ACHN (cell line): ENCODE measurements at regions not wholly inside any gene's neighbourhood (a gene's known extent, or its start where the extent isn't known, plus 50 kb on each side); places are given as distances from the start of the nearest gene placed in this dataset.

Experiments used
- DNase-seq: peaks from one replicate; pipeline ENCODE4 v3.0.0-alpha.2; 2015
- in situ Hi-C: cut with HindIII; loops from 2 replicates; pipeline ENCODE4 v1.10.0; 2017; ENCODE audit warnings: low sequenced_read_pairs, low pct_ligation_motif_present, low pct_unique_long_range_greater_than_20kb

- no peak for DNase-seq
- in situ Hi-C loops = no loop called here
Observed at GRCh38 chr2:166609183-166609959, 115.3 kb upstream of the SCN7A start.

- no peak for DNase-seq
- in situ Hi-C loops = no loop called here
Observed at GRCh38 chr2:166607880-166608279, 113.8 kb upstream of the SCN7A start.

- DNase-seq = no peak
- in situ Hi-C loops = no loop called here
Observed at GRCh38 chr2:166593403-166593802, 99.4 kb upstream of the SCN7A start.

GRCh38 chr2:166592750-166593149 lies 98.7 kb upstream of the SCN7A start:
- no peak for DNase-seq
- in situ Hi-C loops = no loop called here

GRCh38 chr2:166591226-166591625 lies 97.2 kb upstream of the SCN7A start:
- no peak for DNase-seq
- in situ Hi-C loops = no loop called here

- in situ Hi-C loops = no loop called here
- no peak for DNase-seq
Observed at GRCh38 chr2:166573391-166573790, 79.3 kb upstream of the SCN7A start.

DNA sequence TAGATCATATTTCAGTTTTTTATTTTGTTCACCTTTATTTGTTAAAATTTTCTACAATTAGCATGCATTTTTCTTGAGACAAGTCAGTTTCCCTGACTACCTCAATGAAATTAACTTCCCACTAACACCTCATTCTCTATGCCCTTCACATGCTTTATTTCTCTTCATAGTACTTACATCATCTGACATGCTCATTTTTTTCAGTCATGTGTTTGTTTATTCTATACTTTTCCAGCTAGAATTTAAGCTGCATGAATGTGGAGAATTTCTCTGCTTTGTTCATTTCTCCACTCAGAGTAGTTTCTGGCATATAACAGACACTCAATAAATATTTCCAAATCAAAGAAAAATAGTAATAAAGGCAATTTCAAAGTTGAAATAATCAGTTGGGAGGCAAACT lies 78.9 kb upstream of the SCN7A start:
- in situ Hi-C loops = no loop called here
- DNase-seq = no peak

- in situ Hi-C loops = no loop called here
- DNase-seq = no peak
Observed at GRCh38 chr2:166568409-166568808, 74.4 kb upstream of the SCN7A start.

DNA sequence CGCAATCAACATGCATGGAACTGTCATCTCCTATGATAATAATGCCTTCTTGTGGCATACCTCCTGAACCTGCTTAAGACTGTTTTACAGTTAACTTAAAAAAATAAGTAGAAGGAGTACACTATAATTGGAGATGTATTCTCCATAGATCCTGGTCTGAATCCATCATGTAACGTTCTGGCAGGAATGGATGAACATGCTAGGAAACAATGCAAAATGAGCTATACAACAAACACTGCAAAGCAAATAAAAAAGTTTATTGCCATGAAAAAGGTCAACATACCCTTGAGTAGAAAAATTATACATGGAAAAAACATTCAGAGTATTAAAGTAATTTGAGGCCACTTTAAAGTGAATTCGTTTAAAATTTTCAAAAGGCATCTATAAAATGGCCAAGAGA lies 71.5 kb upstream of the SCN7A start:
- in situ Hi-C loops = no loop called here
- no peak for DNase-seq

DNA sequence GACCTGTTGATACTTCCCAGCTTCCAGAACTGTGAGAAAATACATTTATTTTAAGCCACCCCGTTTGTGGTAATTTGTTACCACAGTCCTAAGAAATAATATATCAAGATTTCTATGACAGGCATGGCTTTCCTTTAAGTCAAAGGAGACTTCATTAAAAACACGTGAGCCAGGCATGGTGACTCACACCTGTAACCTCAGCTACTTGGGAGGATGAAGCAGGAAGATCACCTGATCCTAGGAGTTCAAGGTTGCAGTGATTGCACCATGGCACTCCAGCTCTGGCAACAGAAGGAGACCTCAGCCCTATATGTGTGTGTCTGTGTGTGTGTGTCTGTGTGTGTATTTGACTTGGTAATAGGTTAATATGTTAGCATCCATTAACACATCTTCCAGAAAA lies 69.8 kb upstream of the SCN7A start:
- no peak for DNase-seq
- in situ Hi-C loops = no loop called here

DNA sequence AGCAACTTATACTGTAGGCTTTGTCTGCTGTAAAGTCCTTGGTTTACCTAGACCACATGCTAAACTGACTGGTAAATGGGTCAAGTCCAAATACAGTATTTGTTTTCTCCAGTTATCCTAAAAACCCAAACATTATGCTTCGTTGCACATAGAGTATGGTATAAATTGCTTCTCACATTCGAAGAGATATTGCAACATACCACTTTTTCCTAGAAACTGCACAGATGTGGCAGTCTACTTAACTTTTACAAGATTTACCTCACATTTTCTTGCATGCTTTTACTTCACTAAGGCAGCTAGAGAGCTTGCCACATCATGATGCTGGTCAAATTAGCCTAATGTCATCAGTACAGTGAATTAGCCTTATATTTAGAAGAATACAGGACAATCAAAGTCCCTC lies 66.0 kb upstream of the SCN7A start:
- in situ Hi-C loops = no loop called here

GRCh38 chr2:166550923-166551322 lies 56.9 kb upstream of the SCN7A start:
- in situ Hi-C loops = no loop called here
- no peak for DNase-seq

More for the DNA sequence above, 66.0 kb upstream of the SCN7A start:
- no peak for DNase-seq

- in situ Hi-C loops = no loop called here
- DNase-seq = no peak
Observed at GRCh38 chr2:166545473-166545872, 51.4 kb upstream of the SCN7A start.
